Stomach (tissue), 4 donors: ENCODE measurements at regions not wholly inside any gene's neighbourhood (a gene's known extent, or its start where the extent isn't known, plus 50 kb on each side); places are given as distances from the start of the nearest gene placed in this dataset.

ENCODE experiments used
- CTCF ChIP-seq, 7 experiments: fragments of 450-650 bp in 4 of 7; fragments of 200-600 bp in 3 of 7; sonication (generic) in 3 of 7; IDR thresholded peaks; one replicate each; pipeline ENCODE4 v1.5.1; 2016 to 2019; ENCODE audit warnings: antibody characterized with exemption in 7 of 7, control low read depth in 2 of 7, mild to moderate bottlenecking in 1 of 7
- EP300 ChIP-seq: sonication (generic); formaldehyde crosslinking; IDR thresholded peaks from one replicate; pipeline ENCODE4 v1.6.1; 2017; ENCODE audit warnings: antibody characterized with exemption
- POLR2A ChIP-seq, 4 donors: fragments of 450-650 bp; IDR thresholded peaks; one replicate each; pipeline ENCODE4 v1.6.1; 2016; ENCODE audit warnings: antibody characterized with exemption in 4 of 4, control low read depth in 2 of 4, mild to moderate bottlenecking in 1 of 4, moderate library complexity in 1 of 4
- POLR2AphosphoS5 ChIP-seq, 3 donors: sonication (generic); formaldehyde crosslinking; IDR thresholded peaks; one replicate each; pipeline ENCODE4 v1.6.1; 2016; ENCODE audit warnings: antibody characterized with exemption in 3 of 3

DNA sequence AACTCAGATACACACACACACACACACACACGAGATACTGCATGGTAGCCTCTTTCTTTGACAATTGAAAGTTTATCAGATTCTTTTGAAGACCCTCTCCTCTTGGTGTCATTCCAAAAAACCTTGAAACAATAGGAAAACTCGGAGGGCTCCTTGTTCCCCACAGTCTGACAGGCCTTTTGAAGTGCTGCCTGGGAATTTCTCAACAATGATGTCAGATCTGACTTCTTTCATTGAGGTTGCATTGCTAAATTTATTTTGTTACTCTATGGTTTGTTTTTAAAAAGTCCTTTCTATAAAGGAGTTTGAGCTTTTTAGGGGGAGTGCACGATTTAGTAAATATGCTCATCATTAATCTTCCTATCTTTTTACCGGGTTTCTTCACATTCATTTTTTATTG lies 583.9 kb downstream of the SEMA5A start:
- TF ChIP-seq CTCF (IDR thresholded peaks at IDR 0.05): no peak
- no peak for TF ChIP-seq POLR2A (IDR thresholded peaks at IDR 0.05)
- no peak for TF ChIP-seq POLR2AphosphoS5 (IDR thresholded peaks at IDR 0.05)
- no peak for TF ChIP-seq EP300
